ENCODE measurements at regions not wholly inside any gene's neighbourhood (a gene's known extent, or its start where the extent isn't known, plus 50 kb on each side); places are given as distances from the start of the nearest gene placed in this dataset.
"Not testable (repeated sequence)": the region's sequence is repeated elsewhere in the genome, so short reads cannot be mapped to it uniquely, and the experiment has no call there.

DNA sequence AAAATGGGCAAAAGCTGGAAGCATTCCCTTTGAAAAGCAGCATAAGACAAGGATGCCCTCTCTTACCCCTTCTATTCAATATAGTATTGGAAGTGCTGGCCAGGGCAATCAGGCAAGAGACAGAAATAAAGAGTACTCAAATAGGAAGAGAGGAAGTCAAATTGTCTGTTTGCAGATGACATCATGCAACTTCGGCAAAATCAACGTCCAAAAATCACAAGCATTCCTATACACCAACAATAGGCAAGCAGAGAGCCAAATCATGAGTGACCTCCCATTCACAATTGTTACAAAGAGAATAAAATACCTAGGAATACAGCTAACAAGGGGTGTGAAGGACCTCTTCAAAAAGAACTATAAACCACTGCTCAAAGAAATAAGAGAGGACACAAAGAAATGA lies 192.0 kb upstream of the FBN2 start:
- DNase-seq = not testable (repeated sequence)

DNA sequence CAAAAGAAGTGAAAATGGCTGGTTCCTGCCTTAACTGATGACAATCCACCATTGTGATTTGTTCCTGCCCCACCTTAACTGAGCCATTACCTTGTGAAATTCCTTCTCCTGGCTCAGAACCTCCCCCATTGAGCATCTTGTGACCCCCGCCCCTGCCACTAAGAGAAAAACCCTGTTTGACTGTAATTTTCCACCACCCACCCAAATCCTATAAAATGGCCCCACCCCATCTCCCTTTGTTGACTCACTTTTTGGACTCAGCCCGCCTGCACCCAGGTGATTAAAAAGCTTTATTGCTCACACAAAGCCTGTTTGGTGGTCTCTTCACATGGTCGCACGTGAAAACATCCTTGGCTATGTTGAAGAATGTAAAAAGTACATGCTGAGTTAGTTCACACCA lies 197.6 kb upstream of the FBN2 start:
- DNase-seq = not testable (repeated sequence)

- peak in 44 of 56 donors; percentile 1 to 76 (median 9) for DNase-seq
These were observed 198.5 kb upstream of the FBN2 start for GRCh38 chr5:128736553-128736952.

- DNase-seq = no peak
These were observed 211.3 kb upstream of the FBN2 start for GRCh38 chr5:128749136-128749898.

GRCh38 chr5:128750155-128750554 lies 212.1 kb upstream of the FBN2 start:
- no peak for DNase-seq

- no peak for DNase-seq
These were observed 207.9 kb upstream of the SLC27A6 start for GRCh38 chr5:128757196-128757959.

DNA sequence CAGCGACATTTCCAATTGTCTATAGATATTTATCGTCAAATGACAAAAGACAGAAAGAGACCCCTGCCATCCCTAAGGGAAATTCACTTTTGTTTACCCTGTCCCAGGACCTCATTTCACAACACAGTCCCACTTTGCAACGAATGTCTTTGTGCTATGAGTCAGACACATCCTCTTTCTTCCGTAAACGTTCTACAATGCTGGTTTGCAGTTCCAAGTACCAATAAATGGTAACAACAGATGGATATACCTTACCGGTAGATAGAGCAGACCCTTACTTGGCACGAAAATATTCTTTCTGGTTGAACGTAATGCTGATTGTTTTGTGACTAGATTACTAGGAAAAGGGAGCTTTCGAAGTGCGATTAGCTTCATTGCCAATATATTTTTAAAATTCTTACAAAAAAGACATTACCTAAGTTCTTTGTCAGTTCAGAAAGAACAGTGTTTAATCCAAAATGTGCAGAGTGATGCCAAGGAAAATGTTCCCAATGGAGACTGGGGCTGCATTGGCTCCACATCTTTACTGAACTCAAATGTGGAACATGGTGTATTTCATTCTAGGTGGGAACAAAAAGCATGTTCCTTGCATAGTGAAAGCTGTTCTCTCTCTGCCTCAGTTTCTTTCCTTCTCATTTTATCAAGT lies 202.5 kb upstream of the SLC27A6 start:
- DNase-seq = no peak

DNA sequence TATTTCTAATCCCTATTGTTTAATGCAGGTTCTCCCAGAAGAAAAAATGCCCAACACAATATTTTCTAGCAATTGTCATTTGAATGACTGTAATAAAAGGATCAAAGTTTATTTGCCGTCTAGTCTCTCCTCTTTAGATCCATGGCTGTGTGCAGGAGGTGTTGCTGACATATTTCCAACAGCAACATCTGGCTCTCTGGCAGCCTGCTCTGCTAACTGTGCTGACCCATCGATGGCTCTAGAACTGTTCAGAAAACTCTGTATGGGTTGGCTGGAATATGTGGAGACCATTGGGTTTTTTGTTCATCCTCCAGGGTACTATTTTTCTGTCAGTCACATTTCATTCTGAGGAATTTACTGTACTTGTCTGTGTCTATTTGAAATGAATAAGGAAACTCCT lies 202.0 kb upstream of the SLC27A6 start:
- DNase-seq = no peak

DNA sequence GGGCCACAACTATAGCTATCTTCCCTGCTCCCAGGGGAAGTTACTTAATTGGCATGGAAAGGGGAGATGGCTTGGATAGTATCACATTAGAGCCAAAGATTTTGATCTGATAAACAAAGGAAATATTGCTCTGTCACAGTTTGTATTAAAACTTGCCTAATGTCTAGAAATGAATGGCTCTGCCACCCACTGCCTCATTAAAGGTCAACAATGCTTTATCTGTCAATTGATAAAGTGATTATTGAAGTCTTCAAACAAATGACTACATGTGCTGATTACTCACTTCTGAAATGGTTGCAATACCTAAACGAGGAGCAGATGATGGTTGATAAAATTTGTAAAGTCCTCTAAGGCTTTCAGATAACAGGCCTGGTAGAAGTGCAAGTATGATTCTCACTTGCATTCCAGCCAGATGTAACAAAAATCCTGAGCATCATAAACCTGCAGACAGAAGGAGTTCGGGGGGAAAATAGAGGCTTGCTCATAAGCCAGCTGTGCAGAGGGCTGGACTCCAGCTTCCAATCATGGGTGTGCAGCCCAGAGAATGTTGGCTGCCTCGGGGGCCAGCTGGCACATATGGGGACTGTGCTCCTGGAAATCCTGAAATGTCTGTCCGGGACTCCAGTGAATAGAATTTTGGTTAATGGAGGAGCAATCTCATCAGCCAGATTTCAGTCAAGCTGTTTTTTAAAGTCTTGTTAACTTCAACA lies 200.5 kb upstream of the SLC27A6 start:
- DNase-seq = no peak

DNA sequence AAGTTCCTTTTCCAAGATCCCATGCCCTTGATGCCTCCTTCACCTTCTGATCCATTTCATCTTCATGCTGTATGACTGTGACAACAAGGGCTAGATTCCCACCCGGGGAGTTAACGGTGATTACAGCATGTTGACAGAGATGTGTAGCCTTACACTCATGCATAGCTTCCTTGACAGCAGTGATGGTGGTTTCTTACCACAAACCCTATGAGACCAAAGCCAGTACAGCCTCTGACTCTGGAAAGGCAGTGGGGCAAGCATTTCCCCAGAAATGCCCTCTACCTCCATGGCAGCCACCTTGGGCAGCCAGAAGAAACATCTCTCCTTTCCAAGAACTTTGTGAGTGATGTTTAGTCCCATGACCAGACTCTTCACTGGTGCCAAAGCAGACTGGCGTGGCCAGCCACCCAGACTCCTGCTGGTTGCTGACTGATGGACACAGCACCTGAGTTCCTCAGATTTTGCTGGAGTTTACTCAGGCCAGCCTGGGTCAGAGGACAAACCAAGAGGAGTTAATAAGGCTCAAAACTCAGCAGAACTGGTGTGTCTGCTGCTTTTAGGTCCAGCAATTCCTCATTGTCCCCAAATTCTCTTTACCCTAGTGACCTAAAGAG lies 199.7 kb upstream of the SLC27A6 start:
- DNase-seq = no peak

- no peak for DNase-seq
These were observed 198.9 kb upstream of the SLC27A6 start for GRCh38 chr5:128766406-128766805.

DNA sequence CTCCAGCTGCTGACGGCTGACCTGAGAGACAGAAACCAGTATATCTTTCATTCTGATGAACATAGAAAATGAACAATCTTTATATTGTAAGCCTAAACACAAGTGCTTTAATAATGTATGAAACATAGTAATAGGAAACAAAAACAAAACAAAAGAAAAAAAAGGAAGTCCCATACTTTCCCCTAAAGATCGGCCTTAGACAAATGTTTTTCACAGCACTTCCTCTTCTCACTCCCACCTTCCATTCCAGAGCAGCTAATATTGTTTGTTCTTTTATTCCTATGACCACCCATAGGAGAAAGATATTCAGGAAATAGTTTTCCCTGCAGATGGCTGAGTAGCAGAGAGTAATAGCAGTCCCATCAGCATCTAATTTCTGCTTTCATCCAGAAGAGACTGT lies 194.4 kb upstream of the SLC27A6 start:
- DNase-seq = no peak

DNA sequence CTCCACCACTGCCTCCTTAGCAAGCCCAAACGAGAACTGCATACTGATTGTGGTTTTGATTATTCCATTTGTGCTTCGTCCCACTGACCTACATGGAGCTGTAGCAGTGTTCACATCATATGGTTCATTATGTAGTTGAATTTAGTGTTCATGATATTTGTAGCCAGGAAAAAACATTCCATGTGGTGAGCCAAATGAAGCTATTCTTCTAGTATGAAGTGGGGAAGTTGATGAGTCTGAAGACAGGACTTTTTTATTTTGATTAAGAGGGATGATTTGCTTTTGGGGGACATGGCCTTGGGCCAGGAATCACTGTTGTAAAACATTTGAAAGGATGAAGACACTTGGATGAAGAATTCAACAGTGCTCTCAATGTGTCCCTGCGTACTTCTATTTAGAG lies 192.9 kb upstream of the SLC27A6 start:
- DNase-seq = no peak

GRCh38 chr5:128773378-128773777 lies 191.9 kb upstream of the SLC27A6 start:
- no peak for DNase-seq

- DNase-seq = no peak
These were observed 190.7 kb upstream of the SLC27A6 start for GRCh38 chr5:128774605-128775004.

DNA sequence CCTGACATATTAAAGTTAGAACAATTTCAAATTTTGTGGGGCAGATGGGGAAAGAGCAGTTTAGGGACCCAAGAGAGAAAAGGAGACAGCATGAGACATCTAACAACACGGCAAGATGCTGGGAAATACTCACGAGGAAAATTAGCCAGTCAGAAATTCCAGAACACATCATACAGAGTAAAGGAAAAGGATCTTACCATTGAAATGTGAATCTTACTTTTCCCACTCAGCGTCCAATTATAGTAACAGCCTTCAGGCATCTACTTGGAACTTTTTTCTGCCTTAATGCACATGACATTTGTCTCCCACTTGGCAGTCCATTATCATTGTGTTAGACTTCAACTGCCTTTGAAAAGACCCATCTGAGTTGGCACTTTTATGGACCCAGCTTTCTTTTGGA lies 189.7 kb upstream of the SLC27A6 start:
- no peak for DNase-seq

- DNase-seq = no peak
These were observed 188.2 kb upstream of the SLC27A6 start for GRCh38 chr5:128777052-128777451.

DNA sequence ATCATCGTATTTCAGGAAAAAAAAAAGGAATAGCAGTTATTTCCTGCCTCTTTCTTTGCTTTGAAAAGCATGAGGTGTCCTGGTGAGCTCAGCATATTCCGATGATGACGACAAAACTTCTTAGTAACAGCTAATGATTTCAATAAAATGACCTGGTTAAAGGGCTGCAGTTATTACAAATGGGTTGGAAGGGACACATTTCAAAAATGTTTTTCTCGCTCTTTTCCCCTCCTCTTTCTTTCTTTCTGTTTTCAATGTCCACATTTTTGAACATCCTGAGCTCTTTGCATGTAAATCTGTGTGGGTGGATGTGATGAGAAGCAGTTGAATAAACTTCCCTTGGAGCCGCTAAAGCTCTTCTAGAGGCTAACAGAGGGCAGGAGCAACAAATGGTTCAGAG lies 186.8 kb upstream of the SLC27A6 start:
- DNase-seq = no peak

GRCh38 chr5:128782446-128782845 lies 182.8 kb upstream of the SLC27A6 start:
- DNase-seq = peak in 44 of 56 donors; percentile 0 to 76 (median 32)

- DNase-seq = no peak
These were observed 180.6 kb upstream of the SLC27A6 start for GRCh38 chr5:128784726-128785125.

DNA sequence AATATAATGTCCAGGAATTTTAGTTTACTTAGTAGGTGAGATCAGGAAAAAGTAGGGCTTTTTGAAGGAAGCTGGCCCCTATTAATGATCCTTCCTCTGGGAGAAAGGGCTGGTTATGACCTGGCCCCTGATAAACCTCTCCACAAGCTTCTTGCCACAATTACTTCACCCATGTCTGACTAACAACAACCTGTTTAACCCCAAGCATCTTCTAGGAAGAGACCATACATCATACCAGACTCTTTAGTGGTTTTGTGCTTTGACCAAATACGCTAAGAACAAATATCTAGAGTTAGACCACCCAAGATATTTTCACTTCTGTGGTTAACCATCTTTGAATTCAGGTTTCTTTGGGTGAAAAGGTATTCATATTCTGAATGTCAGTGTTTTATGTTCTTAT lies 174.0 kb upstream of the SLC27A6 start:
- DNase-seq = no peak

All from amygdala (tissue), 56 donors.